Mucosa of rectum (tissue), 2 donors: ENCODE measurements at regions not wholly inside any gene's neighbourhood (a gene's known extent, or its start where the extent isn't known, plus 50 kb on each side); places are given as distances from the start of the nearest gene placed in this dataset.

Experiments
- H3K27ac ChIP-seq, 2 donors: one replicate each; pipeline ENCODE4 v1.7.0; 2013; ENCODE audit warnings: inconsistent platforms in 2 of 2, low read depth in 2 of 2, low read length in 2 of 2
- H3K27me3 ChIP-seq, 2 donors: one replicate each; pipeline ENCODE4 v1.7.0; 2013; ENCODE audit warnings: low read length in 2 of 2; ENCODE audit not compliant: control insufficient read depth in 2 of 2, insufficient read depth in 2 of 2
- H3K36me3 ChIP-seq, 2 donors: one replicate each; pipeline ENCODE4 v1.7.0; 2013; ENCODE audit warnings: low read length in 2 of 2; ENCODE audit not compliant: control insufficient read depth in 2 of 2, insufficient read depth in 2 of 2
- H3K4me1 ChIP-seq, 2 donors: one replicate each; pipeline ENCODE4 v1.7.0; 2013; ENCODE audit warnings: low read length in 2 of 2, mild to moderate bottlenecking in 1 of 2; ENCODE audit not compliant: control insufficient read depth in 2 of 2, insufficient read depth in 2 of 2
- H3K4me3 ChIP-seq, 2 donors: one replicate each; pipeline ENCODE4 v1.7.0; 2013; ENCODE audit warnings: low read length in 2 of 2
- H3K9ac ChIP-seq, 2 donors: one replicate each; pipeline ENCODE4 v1.7.0; 2013; ENCODE audit warnings: low read length in 2 of 2, low read depth in 1 of 2, mild to moderate bottlenecking in 1 of 2
- H3K9me3 ChIP-seq, 2 donors: one replicate each; pipeline ENCODE4 v1.7.0; 2013; ENCODE audit warnings: low read length in 2 of 2; ENCODE audit not compliant: control insufficient read depth in 2 of 2
- donor health status: healthy.
- donor health status: Normal muscosa, but diverticular disease.

GRCh38 chr12:47414511-47414910, 291.3 kb downstream of the RPAP3 start:
- Histone ChIP-seq H3K27me3 (no peaks in the 10 kb centered on the region), H3K4me3 (no peak overlapping the region), H3K4me1 (no peaks in the 10 kb centered on the region)

GRCh38 chr12:47413806-47414205, 292.0 kb downstream of the RPAP3 start:
- H3K27me3 ChIP-seq: no peaks in the 10 kb centered on the region
- no peaks in the 10 kb centered on the region for H3K36me3 ChIP-seq
- H3K4me1 ChIP-seq: no peaks in the 10 kb centered on the region
- H3K9me3 ChIP-seq: no peaks in the 10 kb centered on the region
- H3K27ac ChIP-seq: no peak overlapping the region
- H3K9ac ChIP-seq: no peak overlapping the region
- H3K4me3 ChIP-seq: no peak overlapping the region

More at GRCh38 chr12:47414511-47414910, 291.3 kb downstream of the RPAP3 start:
- Histone ChIP-seq H3K9ac (no peak overlapping the region), H3K36me3 (no peaks in the 10 kb centered on the region), H3K27ac (no peak overlapping the region), H3K9me3 (no peaks in the 10 kb centered on the region)

GRCh38 chr12:47412601-47413236, 293.1 kb downstream of the RPAP3 start:
- H3K27ac ChIP-seq: no peak overlapping the region
- no peaks in the 10 kb centered on the region for H3K36me3 ChIP-seq
- no peaks in the 10 kb centered on the region for H3K4me1 ChIP-seq

GRCh38 chr12:47411966-47412365, 293.9 kb downstream of the RPAP3 start:
- Histone ChIP-seq H3K4me3 (no peak overlapping the region), H3K36me3 (no peaks in the 10 kb centered on the region), H3K9me3 (no peaks in the 10 kb centered on the region), H3K27me3 (no peaks in the 10 kb centered on the region), H3K9ac (no peak overlapping the region), H3K4me1 (no peaks in the 10 kb centered on the region), H3K27ac (no peak overlapping the region)

More at GRCh38 chr12:47412601-47413236, 293.1 kb downstream of the RPAP3 start:
- Histone ChIP-seq H3K4me3 (no peak overlapping the region), H3K9me3 (no peaks in the 10 kb centered on the region), H3K9ac (no peak overlapping the region), H3K27me3 (no peaks in the 10 kb centered on the region)

GRCh38 chr12:47410862-47411261, 295.0 kb downstream of the RPAP3 start:
- H3K4me3 ChIP-seq: no peak overlapping the region
- no peaks in the 10 kb centered on the region for H3K9me3 ChIP-seq
- H3K4me1 ChIP-seq: no peaks in the 10 kb centered on the region
- H3K36me3 ChIP-seq: no peaks in the 10 kb centered on the region
- H3K27me3 ChIP-seq: no peaks in the 10 kb centered on the region
- H3K27ac ChIP-seq: no peak overlapping the region
- no peak overlapping the region for H3K9ac ChIP-seq

- no peaks in the 10 kb centered on the region for H3K4me1 ChIP-seq
- H3K36me3 ChIP-seq: no peaks in the 10 kb centered on the region
- H3K9me3 ChIP-seq: no peaks in the 10 kb centered on the region
- H3K27me3 ChIP-seq: no peaks in the 10 kb centered on the region
- no peak overlapping the region for H3K9ac ChIP-seq
- H3K4me3 ChIP-seq: no peak overlapping the region
- no peak overlapping the region for H3K27ac ChIP-seq
Measured at GRCh38 chr12:47410383-47410782, 295.4 kb downstream of the RPAP3 start.

- H3K4me3 ChIP-seq: no peak overlapping the region
- H3K27ac ChIP-seq: no peak overlapping the region
- H3K36me3 ChIP-seq: no peaks in the 10 kb centered on the region
Measured at GRCh38 chr12:47409310-47409987, 296.4 kb downstream of the RPAP3 start.

GRCh38 chr12:47408171-47408871, 297.5 kb downstream of the RPAP3 start:
- H3K4me3 ChIP-seq: no peak overlapping the region
- no peaks in the 10 kb centered on the region for H3K27me3 ChIP-seq
- H3K9ac ChIP-seq: no peak overlapping the region
- H3K4me1 ChIP-seq: no peaks in the 10 kb centered on the region
- no peaks in the 10 kb centered on the region for H3K9me3 ChIP-seq
- H3K36me3 ChIP-seq: no peaks in the 10 kb centered on the region
- H3K27ac ChIP-seq: no peak overlapping the region

More at GRCh38 chr12:47409310-47409987, 296.4 kb downstream of the RPAP3 start:
- no peaks in the 10 kb centered on the region for H3K27me3 ChIP-seq
- no peak overlapping the region for H3K9ac ChIP-seq
- H3K4me1 ChIP-seq: no peaks in the 10 kb centered on the region
- no peaks in the 10 kb centered on the region for H3K9me3 ChIP-seq

GRCh38 chr12:47407463-47408129, 298.2 kb downstream of the RPAP3 start:
- Histone ChIP-seq H3K27ac (no peak overlapping the region), H3K9ac (no peak overlapping the region), H3K9me3 (no peaks in the 10 kb centered on the region), H3K27me3 (no peaks in the 10 kb centered on the region), H3K36me3 (no peaks in the 10 kb centered on the region), H3K4me1 (no peaks in the 10 kb centered on the region), H3K4me3 (no peak overlapping the region)

- Histone ChIP-seq H3K4me1 (no peaks in the 10 kb centered on the region), H3K27me3 (no peaks in the 10 kb centered on the region), H3K4me3 (no peak overlapping the region), H3K27ac (no peak overlapping the region), H3K36me3 (no peaks in the 10 kb centered on the region), H3K9me3 (no peaks in the 10 kb centered on the region), H3K9ac (no peak overlapping the region)
Measured at GRCh38 chr12:47403681-47404080, 302.1 kb downstream of the RPAP3 start.
